Progenitor cell of endocrine pancreas (in vitro differentiated cells): ENCODE measurements at regions not wholly inside any gene's neighbourhood (a gene's known extent, or its start where the extent isn't known, plus 50 kb on each side); places are given as distances from the start of the nearest gene placed in this dataset.

Experiments used
- DNase-seq: peaks from one replicate; pipeline ENCODE4 v3.0.0; 2021; ENCODE audit warnings: low spot score; ENCODE audit not compliant: unreplicated experiment
- H3K27ac Mint-ChIP-seq: 2 replicates; pipeline ENCODE4 v1.8.0; 2021; ENCODE audit warnings: mild to moderate bottlenecking, moderate library complexity, mixed read lengths
- H3K27me3 Mint-ChIP-seq: 2 replicates; pipeline ENCODE4 v1.8.0; 2021; ENCODE audit warnings: mixed read lengths
- H3K36me3 Mint-ChIP-seq: 2 replicates; pipeline ENCODE4 v1.8.0; 2022; ENCODE audit warnings: mixed read lengths; ENCODE audit not compliant: insufficient read depth
- H3K4me1 Mint-ChIP-seq: 2 replicates; pipeline ENCODE4 v1.8.0; 2021; ENCODE audit warnings: low read depth, mixed read lengths
- H3K4me3 Mint-ChIP-seq: 2 replicates; pipeline ENCODE4 v1.8.0; 2021; ENCODE audit warnings: low read depth, mild to moderate bottlenecking, moderate library complexity, mixed read lengths
- H3K9me3 Mint-ChIP-seq: 2 replicates; pipeline ENCODE4 v1.8.0; 2021; ENCODE audit warnings: low read depth, mixed read lengths
- TF ChIP-seq, protein P1 (sequence below): fragments of 200-600 bp; sonication (generic); IDR thresholded peaks from one replicate; pipeline ENCODE4 v1.5.0; 2021; ENCODE audit warnings: antibody characterized with exemption, mild to moderate bottlenecking; ENCODE audit not compliant: unreplicated experiment

DNA sequence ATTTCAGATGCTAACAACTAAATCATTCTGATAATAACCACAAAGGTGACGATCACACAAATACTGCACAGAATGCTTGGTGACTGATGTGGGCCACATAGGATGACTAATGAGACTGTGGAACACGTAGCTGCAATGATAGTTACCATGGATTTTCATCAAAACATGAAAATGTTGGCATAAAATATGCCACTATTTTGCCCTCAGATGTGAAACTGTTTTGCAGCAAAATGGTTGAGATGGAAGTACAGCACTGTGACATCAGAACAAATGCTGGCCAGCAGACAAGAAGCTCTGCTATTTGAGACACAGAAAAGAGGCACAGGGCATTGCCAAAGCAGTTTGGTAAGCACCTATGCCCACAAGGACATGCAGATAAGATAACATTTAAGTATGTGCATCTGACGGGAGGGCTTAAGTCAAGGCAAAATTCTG, 83.8 kb downstream of the NIBAN1 start:
- no peak for DNase-seq
- H3K4me1 Mint-ChIP-seq = peaks cover 18% of the 10 kb centered on the region
- H3K9me3 Mint-ChIP-seq = no peaks in the 10 kb centered on the region
- peaks cover 9% of the 10 kb centered on the region for H3K36me3 Mint-ChIP-seq
- H3K27me3 Mint-ChIP-seq = peaks cover 9% of the 10 kb centered on the region
- H3K4me3 Mint-ChIP-seq = no peak overlapping the region
- TF ChIP-seq, protein P1, sequence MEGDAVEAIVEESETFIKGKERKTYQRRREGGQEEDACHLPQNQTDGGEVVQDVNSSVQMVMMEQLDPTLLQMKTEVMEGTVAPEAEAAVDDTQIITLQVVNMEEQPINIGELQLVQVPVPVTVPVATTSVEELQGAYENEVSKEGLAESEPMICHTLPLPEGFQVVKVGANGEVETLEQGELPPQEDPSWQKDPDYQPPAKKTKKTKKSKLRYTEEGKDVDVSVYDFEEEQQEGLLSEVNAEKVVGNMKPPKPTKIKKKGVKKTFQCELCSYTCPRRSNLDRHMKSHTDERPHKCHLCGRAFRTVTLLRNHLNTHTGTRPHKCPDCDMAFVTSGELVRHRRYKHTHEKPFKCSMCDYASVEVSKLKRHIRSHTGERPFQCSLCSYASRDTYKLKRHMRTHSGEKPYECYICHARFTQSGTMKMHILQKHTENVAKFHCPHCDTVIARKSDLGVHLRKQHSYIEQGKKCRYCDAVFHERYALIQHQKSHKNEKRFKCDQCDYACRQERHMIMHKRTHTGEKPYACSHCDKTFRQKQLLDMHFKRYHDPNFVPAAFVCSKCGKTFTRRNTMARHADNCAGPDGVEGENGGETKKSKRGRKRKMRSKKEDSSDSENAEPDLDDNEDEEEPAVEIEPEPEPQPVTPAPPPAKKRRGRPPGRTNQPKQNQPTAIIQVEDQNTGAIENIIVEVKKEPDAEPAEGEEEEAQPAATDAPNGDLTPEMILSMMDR = no peak
- no peak overlapping the region for H3K27ac Mint-ChIP-seq

DNA sequence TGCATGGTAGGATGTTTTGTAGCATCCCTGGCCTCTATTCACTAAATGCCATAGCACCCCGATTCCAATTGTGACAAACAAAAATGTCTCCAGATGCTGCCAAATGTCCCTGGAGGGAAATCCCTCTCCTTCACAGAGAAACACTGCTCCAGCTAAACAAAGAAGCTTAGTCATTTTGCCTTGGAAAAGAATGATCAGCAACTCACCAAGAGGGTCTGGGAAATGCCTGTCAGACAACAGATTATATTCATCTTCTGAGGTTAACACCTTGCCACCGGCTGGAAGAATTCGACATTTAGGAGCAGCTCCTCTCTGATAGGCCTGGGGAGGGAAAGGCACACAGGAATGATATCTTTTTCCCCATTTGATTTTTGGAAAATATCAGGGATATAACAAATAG, 84.4 kb downstream of the NIBAN1 start:
- Mint-ChIP-seq H3K4me1 (peaks cover 18% of the 10 kb centered on the region), H3K36me3 (peaks cover 11% of the 10 kb centered on the region), H3K27me3 (peaks cover 11% of the 10 kb centered on the region), H3K27ac (no peak overlapping the region), H3K4me3 (no peak overlapping the region), H3K9me3 (no peaks in the 10 kb centered on the region)
- TF ChIP-seq, protein P1 = no peak
- DNase-seq = no peak

DNA sequence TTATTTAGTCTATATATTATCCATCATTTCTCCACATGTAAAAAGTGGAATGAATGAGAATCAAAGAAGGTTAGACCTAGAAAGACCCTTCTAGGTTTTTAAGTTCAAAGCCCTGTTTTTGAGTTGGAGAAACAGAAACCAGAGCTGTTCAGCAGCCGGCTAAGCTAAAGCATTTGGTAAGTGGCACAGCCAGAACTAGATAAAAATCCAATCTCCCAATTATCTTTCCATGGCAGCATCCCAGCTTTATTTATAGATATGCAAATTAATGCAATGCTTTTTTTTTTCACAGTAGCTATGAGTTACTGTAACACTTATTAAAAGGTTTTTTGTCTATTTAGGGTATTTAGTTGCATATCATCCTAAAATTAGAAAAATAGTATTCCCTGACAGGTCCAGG, 85.1 kb downstream of the NIBAN1 start:
- TF ChIP-seq, protein P1 = no peak
- DNase-seq = no peak
- Mint-ChIP-seq H3K36me3 (peaks cover 11% of the 10 kb centered on the region), H3K4me3 (no peak overlapping the region), H3K27ac (no peak overlapping the region), H3K9me3 (no peaks in the 10 kb centered on the region), H3K4me1 (peaks cover 18% of the 10 kb centered on the region), H3K27me3 (peaks cover 11% of the 10 kb centered on the region)

DNA sequence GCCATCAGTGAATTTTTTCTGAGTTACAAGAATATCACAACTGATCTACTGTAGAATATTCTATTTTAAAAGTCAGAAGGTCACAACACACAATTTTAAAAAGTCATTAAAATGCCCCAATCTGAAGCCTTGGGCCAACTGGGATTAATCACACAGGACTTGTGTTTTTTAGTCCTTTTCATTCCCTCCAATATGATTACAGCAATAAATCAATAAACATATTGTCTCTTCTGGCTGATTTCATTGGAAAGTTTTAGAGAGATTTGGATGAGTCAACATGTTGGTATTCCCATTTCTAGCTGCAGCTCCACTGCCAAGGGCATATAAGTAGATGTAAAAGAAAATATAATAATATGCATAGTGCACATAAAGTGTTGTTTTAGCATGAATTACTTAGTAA, 85.8 kb downstream of the NIBAN1 start:
- H3K4me1 Mint-ChIP-seq = peaks cover 18% of the 10 kb centered on the region
- no peaks in the 10 kb centered on the region for H3K9me3 Mint-ChIP-seq
- H3K4me3 Mint-ChIP-seq = no peak overlapping the region
- peaks cover 8% of the 10 kb centered on the region for H3K36me3 Mint-ChIP-seq
- DNase-seq = no peak
- H3K27me3 Mint-ChIP-seq = peaks cover 13% of the 10 kb centered on the region
- TF ChIP-seq, protein P1 = no peak
- H3K27ac Mint-ChIP-seq = no peak overlapping the region

DNA sequence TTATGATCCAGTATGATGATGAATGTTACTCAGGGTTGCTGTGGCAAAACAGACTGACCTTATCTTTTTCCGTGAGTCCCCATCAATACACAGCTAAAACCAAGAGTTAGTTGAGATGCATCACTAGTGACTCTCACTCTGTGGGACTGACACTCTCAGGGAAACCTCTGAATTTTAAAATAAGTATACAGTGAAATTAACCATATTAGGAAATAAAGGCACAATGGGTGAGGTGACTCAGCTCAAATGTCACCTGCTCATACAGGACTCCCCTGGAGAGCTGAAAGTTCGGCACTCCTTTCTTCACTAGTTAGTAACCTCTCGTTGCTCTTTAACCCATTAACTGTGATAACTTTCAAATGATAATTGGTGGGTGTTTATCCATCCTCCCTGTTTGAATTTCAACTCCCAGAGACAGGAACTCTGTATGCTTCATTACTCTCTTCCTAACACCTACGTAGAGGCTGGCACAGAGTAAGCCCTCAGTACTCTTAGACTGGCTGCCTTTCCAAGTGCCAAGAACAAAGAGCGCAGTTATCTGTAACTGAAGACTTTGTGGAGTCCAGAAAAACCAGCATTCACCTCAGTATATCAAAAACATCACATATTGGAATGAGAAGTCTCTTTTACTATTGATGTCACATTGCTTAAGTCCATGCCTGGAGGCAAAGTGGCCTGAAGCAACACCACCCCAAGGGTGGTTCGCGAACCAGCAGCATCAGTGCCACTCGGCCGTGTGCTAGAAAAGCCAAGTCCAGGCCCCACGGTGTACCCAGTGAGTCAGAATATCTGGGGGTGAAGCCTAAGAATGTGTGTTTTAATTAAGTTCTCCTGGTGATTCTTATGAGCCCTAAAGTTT, 91.1 kb downstream of the NIBAN1 start:
- peaks cover 11% of the 10 kb centered on the region for H3K4me1 Mint-ChIP-seq

More for the DNA sequence above, 91.1 kb downstream of the NIBAN1 start:
- TF ChIP-seq, protein P1 = no peak
- DNase-seq = no peak
- peaks cover 23% of the 10 kb centered on the region for H3K27me3 Mint-ChIP-seq
- H3K36me3 Mint-ChIP-seq = peaks cover 11% of the 10 kb centered on the region
- no peaks in the 10 kb centered on the region for H3K9me3 Mint-ChIP-seq
- H3K27ac Mint-ChIP-seq = no peak overlapping the region
- H3K4me3 Mint-ChIP-seq = no peak overlapping the region
